Nucleus accumbens (tissue), 56 donors: ENCODE measurements at regions not wholly inside any gene's neighbourhood (a gene's known extent, or its start where the extent isn't known, plus 50 kb on each side); places are given as distances from the start of the nearest gene placed in this dataset.
A peak's percentile ranks its signal among the peaks of the same experiment; 100 is the strongest.
"Not testable (repeated sequence)": the region's sequence is repeated elsewhere in the genome, so short reads cannot be mapped to it uniquely, and the experiment has no call there.

Experiments used
- DNase-seq, 56 donors: peaks; one replicate each; lab custom pipeline; 2025; lab: John Stamatoyannopoulos, UW

DNA sequence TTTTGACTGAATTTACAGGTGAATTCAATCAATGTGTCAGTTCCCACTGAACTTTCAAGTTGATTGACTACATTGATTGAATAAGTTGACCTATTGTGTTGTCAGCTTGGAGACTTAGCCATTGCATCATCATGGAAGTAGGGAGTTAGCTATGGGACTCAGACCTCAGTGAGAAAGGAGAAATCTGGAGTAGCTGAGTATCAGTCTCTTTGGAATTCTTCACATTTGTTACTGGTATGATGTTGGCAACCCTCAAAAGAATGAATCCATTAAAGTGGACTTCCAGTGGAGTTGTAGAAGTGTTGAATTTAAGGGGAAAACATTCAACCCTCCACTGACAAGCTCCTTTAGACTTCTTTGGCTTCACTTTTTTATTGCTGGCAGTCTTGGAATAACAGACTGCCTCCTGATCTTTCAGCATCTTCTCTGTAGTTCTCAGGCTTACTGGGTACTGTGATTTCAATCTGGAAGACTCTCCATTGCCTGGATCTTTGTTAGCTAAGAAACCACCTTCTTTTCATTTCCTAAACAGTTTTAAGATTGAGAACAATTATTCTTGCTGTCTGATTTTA lies 160.3 kb upstream of the NRP1 start:
- no peak for DNase-seq

DNA sequence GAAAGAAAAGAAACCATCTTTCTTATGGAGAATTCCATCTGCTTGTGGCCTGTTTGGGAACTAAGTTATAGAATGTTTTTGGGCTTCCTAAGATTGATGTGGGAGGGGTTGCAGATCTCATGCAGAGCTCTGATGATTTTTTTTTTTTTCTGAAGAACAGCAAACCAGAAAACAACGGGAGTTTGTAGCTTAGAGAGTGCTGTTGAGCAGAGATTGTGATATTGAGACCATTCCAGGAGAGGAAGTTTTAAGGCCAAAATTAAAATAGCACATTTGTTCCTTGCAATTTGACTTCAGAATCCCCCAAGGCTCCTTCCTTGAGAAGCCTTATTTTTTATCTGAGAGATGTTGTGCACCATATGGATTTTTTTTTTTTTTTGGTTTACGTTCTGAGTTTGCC lies 159.5 kb upstream of the NRP1 start:
- DNase-seq: no peak

DNA sequence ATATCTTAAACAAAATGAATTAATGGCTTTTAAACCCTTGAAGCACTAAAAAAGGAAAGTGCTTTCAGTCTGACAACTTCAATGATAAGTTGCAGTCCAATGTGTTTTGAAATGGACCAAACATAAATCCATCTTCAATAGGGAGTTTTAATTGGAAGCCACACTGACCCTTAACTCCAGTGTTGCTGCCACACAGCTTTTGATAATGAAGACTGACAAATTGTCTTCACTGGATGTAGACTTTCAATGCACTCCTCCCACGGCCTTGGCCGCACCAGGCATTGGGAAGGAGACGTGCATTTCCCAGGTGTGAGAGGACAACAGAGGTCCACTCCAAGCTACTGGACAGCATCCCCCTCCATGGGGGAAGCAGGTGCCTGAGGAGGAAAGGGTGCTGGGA lies 159.0 kb upstream of the NRP1 start:
- no peak for DNase-seq

DNA sequence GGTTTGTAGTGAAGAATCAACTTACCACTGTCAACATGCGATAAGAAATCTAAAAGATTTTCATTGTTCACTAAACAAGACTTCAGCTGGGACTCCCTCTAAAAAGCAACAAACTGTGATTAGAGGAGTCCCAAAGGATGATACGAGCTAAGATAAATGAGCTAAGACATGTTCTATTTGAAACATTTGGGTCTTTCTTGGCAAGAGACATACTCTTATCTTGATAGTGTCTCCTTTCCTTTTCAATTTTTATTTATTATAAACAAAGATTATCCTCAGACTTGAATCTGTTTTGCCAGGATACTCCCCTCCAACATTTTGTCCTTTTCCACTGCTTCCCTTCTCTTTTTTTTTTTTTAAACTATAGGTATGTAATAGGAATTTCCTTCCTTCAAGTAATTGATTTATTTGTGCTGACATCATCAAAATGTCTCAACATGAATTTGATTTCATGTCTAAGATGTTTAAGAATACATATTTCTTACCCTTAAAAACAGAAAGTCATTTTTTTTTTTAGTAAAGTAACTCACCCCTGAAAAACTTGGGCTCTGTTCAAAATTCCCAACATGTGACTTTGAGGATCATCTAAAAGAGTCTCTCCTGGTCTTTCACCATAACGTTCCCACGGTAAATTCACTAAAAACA lies 158.4 kb upstream of the NRP1 start:
- DNase-seq: no peak

DNA sequence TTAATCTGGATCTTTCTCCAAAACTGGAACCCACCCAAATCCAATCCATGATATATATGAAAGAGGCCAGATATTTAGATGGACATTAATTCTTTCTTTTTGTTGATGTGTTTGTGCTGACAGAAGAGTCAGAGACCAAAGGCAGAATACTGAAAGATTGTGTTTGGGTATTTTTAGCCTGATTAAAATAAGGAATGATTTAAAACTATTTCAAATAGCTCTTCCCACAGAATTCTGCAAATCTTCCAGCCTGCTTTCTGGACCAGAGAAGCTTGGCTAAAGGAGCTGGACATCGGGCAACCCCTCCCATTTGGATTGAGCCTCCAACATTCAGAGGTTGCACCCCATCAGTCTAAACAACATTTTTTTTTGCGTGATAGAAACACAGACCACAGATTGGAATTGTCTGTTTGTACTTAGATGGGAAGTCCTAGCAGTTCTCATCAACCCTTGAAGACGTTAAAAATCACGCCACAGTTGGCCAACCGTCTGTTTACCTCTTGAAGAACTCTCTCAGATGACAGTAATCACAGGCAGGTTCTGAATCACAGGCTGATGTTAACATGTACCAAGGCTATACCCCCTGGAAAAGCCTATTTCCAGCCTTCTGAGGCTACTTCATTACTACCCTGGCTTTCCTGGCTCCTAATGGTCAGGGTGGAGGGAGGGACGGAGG lies 155.2 kb upstream of the NRP1 start:
- no peak for DNase-seq

DNA sequence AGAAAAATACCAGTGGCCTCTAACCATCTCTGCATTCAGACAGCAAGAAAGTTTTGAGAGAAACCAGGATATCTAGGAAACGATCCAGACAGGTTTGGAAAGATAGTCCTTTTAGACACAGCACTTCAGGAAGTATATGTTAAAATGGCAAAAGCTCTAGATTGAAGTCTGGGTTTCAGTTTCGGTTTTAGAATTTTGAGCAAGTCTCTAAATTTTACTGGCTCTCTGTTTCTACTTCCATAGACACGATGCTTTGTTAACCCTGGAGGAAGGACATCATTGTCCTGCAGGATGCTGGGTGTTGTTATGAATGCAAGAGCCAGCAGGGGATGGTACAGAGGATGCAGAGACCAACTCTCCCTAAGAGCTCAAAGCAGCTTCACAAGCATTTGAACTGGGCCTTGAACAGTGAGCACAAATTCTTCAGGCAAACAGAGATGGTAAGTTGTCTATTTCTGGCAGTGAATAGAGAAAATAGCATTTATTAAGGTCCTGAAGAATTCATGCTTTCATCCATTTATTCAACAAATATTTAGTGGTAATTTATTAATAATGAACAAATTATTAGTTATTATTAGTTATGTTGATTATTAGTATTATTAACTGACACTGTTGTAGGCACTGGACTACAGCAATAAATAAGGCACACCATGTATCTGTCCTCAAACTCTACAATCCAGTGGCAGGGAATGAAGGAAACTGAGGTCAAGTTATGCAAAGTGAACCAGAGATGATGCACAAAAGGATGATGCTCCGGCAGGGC lies 152.7 kb upstream of the NRP1 start:
- no peak for DNase-seq

DNA sequence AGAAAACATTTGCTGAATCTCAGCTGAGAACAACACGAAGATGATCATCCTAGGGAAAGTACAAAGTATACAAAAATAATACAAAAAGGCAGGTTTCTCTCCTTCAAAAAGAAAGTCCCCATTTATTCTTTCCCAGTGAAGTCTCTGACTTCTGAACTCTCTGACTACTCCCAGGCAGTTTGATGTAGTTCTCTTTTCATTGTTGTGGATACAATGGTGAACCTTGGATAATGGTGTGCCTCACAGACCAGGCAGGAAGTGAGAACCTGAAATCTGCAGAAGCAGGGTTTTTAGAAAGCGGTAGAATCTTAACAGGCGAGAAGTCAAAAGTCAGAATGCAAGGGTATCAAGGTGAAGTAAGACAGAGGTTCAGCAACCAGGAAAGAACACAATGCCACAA lies 150.8 kb upstream of the NRP1 start:
- no peak for DNase-seq

DNA sequence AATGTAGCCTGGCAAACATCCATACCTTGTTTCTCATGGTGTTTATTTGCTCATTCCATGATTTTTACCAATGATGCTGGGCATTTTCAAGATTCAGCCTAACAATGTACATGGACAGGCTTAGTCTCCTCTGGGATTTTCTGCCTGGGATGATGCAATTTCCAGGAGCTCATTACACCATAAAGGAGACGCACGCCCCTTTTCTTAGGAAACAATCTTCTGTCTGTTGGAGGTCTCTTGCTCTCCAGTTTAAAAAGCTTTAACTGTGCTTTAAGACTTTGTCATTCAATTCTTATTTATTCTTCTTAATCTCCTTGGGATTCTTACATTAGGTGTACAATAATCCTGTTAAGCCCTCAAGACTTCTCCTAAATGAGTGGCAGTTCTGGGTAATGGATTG lies 150.3 kb upstream of the NRP1 start:
- no peak for DNase-seq

DNA sequence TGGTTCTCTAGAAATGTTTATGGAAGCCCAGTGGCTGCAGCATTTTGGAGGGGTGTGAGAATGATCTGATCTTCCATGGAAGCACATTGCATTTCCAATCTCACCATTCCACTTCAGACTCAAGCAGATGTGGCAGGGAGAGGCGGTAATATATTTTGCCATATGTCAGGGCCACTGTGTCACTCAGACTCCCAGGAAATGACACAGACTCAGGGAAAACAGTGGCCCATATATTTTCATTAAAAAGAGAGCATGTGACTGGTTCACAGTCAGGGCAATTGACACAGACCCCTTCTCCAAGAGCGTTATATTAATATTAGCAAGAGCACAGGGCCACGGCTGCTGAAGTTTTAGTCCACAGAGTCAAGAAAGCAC lies 149.3 kb upstream of the NRP1 start:
- no peak for DNase-seq

DNA sequence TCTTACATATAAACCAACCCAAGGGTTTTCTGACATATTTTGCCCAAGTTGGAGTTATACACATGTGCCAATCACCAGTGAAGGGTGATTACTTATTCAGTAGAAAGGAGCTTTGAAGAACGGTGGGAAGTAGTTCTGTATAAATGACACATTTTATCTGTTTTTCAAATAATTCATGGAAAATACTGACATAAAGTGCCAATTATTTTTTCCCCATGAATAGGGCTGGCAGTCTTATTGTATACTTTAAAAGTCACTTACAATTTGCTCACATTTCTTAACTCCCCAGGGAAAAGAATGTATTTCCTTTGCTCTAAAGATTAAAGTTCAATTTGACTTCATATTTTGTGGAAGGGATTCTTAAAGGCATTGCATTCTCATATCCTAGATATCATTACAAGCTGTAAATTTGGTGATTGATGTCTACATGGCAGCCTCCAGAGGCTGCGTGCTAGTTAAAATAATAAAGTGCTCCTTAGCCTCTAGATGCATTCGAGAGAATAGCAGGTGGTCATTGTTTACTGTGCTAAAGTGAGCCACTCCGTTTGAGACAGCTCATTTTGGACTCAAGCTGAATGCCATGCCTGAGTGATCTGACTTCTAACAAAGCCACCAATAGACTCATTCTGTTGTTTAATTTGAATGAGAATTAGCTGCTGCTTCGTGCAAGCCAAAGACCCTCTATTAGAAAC lies 148.8 kb upstream of the NRP1 start:
- DNase-seq: no peak

DNA sequence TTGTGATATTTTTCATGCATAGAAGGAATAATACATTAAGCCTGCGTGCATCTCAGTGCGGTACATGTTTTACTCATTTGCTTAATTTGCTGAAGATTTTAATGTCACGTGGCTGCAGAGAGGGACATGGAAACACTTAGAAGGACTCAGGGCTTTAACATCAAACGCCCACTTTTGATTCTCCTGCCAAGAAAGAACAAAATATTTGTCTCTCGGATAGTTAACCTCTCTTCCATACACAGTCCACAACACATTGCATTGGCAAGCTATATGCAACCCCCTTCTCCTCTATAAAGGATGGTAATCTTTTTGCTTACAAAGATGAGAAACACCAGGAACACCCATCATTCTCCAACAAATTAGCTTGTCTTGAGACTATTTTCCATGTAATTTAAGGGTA lies 148.0 kb upstream of the NRP1 start:
- DNase-seq: no peak

DNA sequence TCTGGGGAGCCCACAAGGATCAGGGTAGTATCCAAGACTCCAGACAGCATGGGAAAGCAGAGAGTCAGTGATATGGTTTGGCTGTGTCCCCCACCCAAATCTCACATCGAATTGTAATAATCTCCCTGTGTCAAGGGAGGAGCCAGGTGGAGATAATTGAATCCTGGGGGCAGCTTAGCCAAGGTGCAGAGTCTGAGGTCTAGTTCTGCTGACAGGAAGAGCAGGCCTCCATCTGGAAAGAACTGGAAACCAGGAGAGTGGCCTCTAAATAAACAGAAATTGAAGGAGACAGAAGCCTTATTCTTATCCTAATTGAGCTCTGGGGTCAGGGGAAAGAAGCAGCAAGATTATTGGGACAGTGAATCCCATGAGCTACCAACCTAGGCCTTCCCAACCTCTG lies 146.7 kb upstream of the NRP1 start:
- no peak for DNase-seq

DNA sequence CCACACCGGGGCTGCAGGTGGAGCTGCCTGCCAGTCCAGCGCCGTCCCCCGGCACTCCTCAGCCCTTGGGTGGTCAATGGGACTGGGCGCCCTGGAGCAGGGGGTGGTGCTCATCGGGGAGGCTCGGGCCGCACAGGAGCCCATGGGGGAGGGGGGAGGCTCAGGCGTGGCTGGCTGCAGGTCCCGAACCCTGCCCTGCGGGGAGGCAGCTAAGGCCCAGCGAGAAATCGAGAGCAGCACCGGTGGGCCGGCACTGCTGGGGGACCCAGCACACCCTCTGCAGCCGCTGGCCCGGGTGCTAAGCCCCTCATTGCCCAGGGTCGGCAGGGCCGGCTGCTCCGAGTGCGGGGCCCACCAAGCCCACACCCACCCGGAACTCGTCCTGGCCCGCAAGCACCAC lies 145.9 kb upstream of the NRP1 start:
- not testable (repeated sequence) for DNase-seq

DNA sequence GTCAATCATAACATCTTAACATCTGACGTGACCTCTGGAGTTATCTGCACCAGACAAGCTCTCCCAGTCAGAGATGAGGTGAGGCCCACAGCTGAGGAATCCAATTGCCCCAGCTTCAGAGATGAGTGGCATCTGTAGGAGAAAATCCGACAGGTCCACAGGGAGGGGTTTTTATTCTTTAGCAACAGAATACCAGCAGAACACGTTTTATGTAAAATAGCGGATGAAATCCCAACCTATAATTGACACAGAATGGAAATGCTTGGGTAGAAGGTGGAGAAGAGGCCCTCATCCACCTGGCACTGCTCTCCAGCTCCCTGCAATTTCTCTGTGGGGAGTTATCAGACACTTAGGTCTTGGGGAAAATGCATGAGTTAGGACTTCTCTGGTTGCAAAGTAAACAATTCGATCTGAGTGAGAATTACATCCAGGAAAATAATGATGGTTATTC lies 144.2 kb upstream of the NRP1 start:
- DNase-seq: no peak

DNA sequence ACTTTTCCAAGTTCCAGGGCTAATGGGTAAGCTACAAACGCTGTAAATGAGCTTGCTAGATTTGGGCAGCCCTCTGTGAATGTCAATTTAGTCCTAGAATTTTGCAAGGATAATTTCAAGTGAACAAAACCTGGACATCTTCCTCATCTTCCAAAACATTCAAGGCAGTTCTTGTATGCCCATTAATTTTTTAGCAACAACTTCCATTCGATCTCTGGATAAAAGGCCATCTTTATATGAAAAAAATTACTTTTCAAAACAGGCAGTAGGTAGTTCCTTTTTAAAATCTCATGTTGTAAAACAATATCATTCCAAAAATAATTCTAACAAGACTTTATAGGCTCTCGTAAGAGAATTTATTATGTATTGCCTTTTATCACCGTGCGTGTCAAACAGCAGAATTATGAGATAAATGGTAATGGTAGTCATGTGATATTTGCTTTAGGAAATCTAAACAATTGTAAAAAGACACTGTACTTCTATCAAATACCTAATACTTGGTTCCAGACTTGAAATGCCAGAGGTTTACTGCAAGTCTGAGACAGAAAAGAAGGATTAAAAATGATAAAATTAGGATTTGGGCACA lies 143.7 kb upstream of the NRP1 start:
- no peak for DNase-seq

DNA sequence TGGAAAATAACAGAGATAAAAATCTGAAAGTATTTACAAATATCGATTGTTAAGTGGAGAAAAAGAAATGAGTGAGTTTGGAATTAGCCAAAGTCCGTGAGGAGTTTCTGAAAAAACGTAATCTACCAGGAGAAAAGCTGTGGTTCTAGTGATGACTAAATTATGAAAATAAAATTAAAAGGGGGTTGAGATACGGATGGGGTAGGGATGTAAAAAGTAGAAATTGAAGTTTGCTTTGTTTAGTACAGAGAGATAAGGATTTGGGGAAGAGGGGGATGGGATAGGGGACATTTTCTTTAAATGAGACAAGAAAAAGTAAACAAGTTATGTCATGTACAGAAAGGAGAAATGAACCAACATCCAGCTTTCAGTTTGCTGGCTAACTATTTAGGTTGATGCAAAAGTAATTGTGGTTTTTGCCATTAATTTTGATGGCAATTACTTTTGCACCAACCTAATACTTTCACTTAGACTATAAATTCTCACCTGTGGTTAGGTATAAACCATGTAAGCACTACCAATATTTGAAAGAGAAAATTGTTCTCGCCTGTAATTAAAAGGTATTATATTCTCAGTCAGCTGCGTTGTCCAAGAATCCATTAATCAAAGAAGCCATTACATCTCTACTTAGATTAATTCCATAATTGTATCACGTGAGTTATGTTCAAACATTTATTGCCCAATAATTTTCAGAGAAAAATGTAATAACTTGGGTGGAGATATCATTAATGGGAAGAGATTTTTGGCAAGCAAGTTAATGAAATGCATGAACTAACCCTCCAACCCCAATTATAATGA lies 143.0 kb upstream of the NRP1 start:
- DNase-seq: no peak

DNA sequence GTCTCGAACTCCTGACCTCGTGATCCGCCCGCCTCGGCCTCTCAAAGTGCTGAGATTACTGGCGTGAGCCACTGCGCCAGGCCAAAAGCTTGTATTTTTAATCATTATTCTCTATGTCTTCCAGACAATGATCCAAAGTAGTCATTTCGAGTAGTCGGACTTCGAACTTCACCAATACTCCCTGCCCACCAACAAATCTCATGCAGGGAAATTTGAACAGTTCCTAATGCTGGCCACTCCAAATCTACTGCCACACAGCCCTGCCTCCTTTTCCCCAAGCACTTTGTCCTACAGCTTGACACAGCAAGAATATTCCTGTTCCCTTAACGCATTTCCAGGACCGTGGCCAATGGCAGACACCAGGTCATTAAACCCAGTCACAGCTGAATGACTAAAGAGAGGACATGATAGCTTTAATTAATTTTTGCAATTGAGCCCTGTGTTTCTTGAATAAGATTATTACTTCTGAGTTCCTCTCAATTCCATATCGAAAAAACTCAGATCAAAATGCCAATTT lies 142.3 kb upstream of the NRP1 start:
- peak in 6 of 56 donors; percentile 1 to 34 (median 12) for DNase-seq

DNA sequence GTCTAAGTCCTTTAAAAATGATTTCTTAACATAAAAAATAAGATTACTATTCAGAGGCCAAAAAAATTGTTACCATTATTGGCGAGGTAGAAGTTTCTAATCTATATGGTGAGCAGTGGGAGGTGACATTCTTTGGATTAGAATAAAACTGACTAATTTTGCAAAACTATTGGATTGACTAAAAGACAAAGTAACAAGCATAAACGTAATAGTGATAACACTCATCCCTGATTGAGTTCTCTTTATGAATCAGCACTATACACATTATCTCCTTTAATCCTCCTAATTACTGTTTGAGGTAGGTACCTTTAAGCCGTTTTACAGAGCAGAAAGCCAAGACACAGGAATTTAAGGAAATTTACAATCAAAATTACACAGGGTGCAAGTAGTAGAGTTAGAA lies 139.2 kb upstream of the NRP1 start:
- DNase-seq: no peak

DNA sequence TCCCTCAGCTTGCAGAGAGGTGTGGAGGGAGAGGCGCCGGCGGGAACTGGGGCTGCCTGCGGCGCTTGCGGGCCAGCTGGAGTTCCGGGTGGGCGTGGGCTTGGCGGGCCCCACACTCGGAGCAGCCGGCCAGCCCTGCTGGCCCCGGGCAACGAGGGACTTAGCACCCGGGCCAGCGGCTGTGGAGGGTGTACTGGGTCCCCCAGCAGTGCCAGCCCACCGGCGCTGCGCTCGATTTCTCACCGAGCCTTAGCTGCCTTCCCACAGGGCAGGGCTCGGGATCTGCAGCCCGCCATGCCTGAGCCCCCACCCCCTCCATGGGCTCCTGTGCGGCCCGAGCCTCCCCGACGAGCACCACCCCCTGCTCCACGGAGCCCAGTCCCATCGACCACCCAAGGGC lies 133.5 kb upstream of the NRP1 start:
- DNase-seq: not testable (repeated sequence)
